K562 (cell line): ENCODE measurements at regions not wholly inside any gene's neighbourhood (a gene's known extent, or its start where the extent isn't known, plus 50 kb on each side); places are given as distances from the start of the nearest gene placed in this dataset.

Experiments used
- ATAC-seq: fragments of 200-7000 bp; cut with Tn5 transposase; 3 replicates; pipeline ENCODE4 v1.9.1; 2020; ENCODE audit warnings: moderate library complexity
- BruUV-seq: library from RNA; stranded (reverse); fragments of 400-500 nt; replicated peaks from 2 replicates; lab custom pipeline; 2021; lab: Mats Ljungman, UMichigan
- CTCF ChIA-PET: fragments of 300-600 bp; formaldehyde crosslinking; extraction: SDS; loops from one replicate; lab custom pipeline; 2021; ENCODE audit warnings: low intra/inter-chr PET ratio; lab: Yijun Ruan, JAX
- POLR2A ChIA-PET: fragments of 300-600, 350-650 bp; sonication (Branson Sonifier 250); formaldehyde crosslinking; extraction: SDS; loops from one replicate; lab custom pipeline; 2021; ENCODE audit warnings: antibody characterized with exemption, inconsistent platforms; lab: Yijun Ruan, JAX
- DNase-seq, 4 experiments: peaks; one replicate each; pipeline versions ENCODE4 v3.0.0 to v3.0.0-alpha.2; 2011 to 2018; ENCODE audit warnings: low spot score in 3 of 4, mixed read lengths in 3 of 4; ENCODE audit errors: extremely low read depth in 1 of 4
- FAIRE-seq: peaks from 2 replicates; lab custom pipeline; 2011; peaks lifted over from hg19 to GRCh38; lab: Jason Lieb, UNC
- H2AFZ ChIP-seq: 2 replicates; pipeline ENCODE4 v1.6.0; 2011; ENCODE audit warnings: low read depth, low read length, control low read depth, inconsistent platforms
- H3K27ac ChIP-seq: fragments of 200-600 bp; 3 replicates; pipeline ENCODE4 v1.8.0; 2011; ENCODE audit warnings: low read depth, mild to moderate bottlenecking, control low read depth, inconsistent platforms, low read length, moderate library complexity, mixed read lengths; ENCODE audit errors: extremely low read depth
- H3K27me3 ChIP-seq, 2 experiments: fragments of 300-600 bp in 1 of 2; 2 replicates in 1 of 2; 3 replicates in 1 of 2; pipeline versions ENCODE4 v1.6.0 to v1.8.0; 2011; ENCODE audit warnings: inconsistent platforms in 2 of 2, low read length in 2 of 2, mild to moderate bottlenecking in 1 of 2, mixed read lengths in 1 of 2, moderate library complexity in 1 of 2; ENCODE audit not compliant: control insufficient read depth in 2 of 2, insufficient read depth in 2 of 2
- H3K36me3 ChIP-seq: fragments of 300-600 bp; 3 replicates; pipeline ENCODE4 v1.8.0; 2011; ENCODE audit warnings: mild to moderate bottlenecking, low read length, inconsistent platforms; ENCODE audit not compliant: control insufficient read depth, insufficient read depth
- H3K4me1 ChIP-seq, 2 experiments: fragments of 200-600 bp in 1 of 2; replicated peaks in 1 of 2; 2 replicates in 1 of 2; 3 replicates in 1 of 2; pipeline versions ENCODE4 v1.5.1 to v1.8.0; 2011; ENCODE audit warnings: inconsistent platforms in 2 of 2, low read length in 2 of 2, mild to moderate bottlenecking in 1 of 2, mixed read lengths in 1 of 2, moderate library complexity in 1 of 2; ENCODE audit not compliant: control insufficient read depth in 2 of 2, insufficient read depth in 2 of 2
- H3K4me2 ChIP-seq: 2 replicates; pipeline ENCODE4 v1.6.1; 2011; ENCODE audit warnings: low read length, control low read depth, inconsistent platforms, mixed read lengths; ENCODE audit not compliant: insufficient read depth
- H3K4me3 ChIP-seq: fragments of 200-600 bp; sonication (generic), shearing (Covaris generic); 2 replicates; pipeline ENCODE4 v1.5.1; 2016; ENCODE audit warnings: control low read depth, inconsistent platforms
- H3K79me2 ChIP-seq: fragments of 200-600 bp; 3 replicates; pipeline ENCODE4 v1.8.0; 2011; ENCODE audit warnings: low read length, inconsistent platforms; ENCODE audit not compliant: control insufficient read depth, insufficient read depth
- H3K9ac ChIP-seq, 2 experiments: 2 replicates each; pipeline versions ENCODE4 v1.6.0 to v1.6.1; 2011; ENCODE audit warnings: low read depth in 2 of 2, low read length in 2 of 2, control low read depth in 1 of 2, inconsistent platforms in 1 of 2, mild to moderate bottlenecking in 1 of 2, mixed read lengths in 1 of 2; ENCODE audit not compliant: insufficient read depth in 1 of 2
- H3K9me1 ChIP-seq: one replicate; pipeline ENCODE4 v1.6.0; 2011; ENCODE audit warnings: inconsistent platforms, mild to moderate bottlenecking, low read length, moderate library complexity; ENCODE audit not compliant: control insufficient read depth, insufficient read depth
- H3K9me3 ChIP-seq: replicated peaks from 2 replicates; pipeline ENCODE4 v1.5.1; 2011; ENCODE audit warnings: low read depth, low read length, inconsistent platforms; ENCODE audit not compliant: control insufficient read depth, insufficient read depth
- H4K20me1 ChIP-seq: replicated peaks from 2 replicates; pipeline ENCODE4 v1.6.1; 2011; ENCODE audit warnings: low read length, inconsistent platforms, mixed read lengths; ENCODE audit not compliant: control insufficient read depth, insufficient read depth
- ARHGAP35 ChIP-seq: fragments of 450-650 bp; IDR thresholded peaks from 2 replicates; pipeline ENCODE4 v1.6.1; 2018; ENCODE audit not compliant: partially characterized antibody
- ATF1 ChIP-seq, 2 experiments: fragments of 450-650 bp in 1 of 2; IDR thresholded peaks; 2 replicates each; pipeline ENCODE4 v1.6.1; 2016; ENCODE audit warnings: missing compliant biosample characterization in 1 of 2, missing genetic modification characterization in 1 of 2
- CHD2 ChIP-seq: IDR thresholded peaks from 2 replicates; pipeline ENCODE4 v1.6.1; 2011; ENCODE audit warnings: low read depth, low read length
- GTF2F1 ChIP-seq: IDR thresholded peaks from 2 replicates; pipeline ENCODE4 v1.6.1; 2011; ENCODE audit warnings: low read depth, low read length, improper control_type of control experiment
- MEF2D ChIP-seq: conservative IDR thresholded peaks from 2 replicates; pipeline ENCODE4 v1.6.1; 2016; ENCODE audit warnings: low read depth, missing genetic modification characterization, missing compliant biosample characterization
- in situ Hi-C: fragments of 300-500 bp; cut with MboI; formaldehyde crosslinking; loops from 4 replicates; pipeline ENCODE4 v1.15.0; 2018; ENCODE audit warnings: inconsistent platforms, mixed read lengths
- intact Hi-C: fragments of 100-400 bp; cut with micrococcal nuclease; formaldehyde crosslinking; loops from 2 replicates; pipeline ENCODE4 v1.14.2; 2022
- TF ChIP-seq, protein P1 (sequence below): fragments of 250-450 bp; sonication (Bioruptor Pico); IDR thresholded peaks from 2 replicates; pipeline ENCODE4 v1.9.0; 2021; ENCODE audit warnings: mild to moderate bottlenecking, inconsistent platforms

DNA sequence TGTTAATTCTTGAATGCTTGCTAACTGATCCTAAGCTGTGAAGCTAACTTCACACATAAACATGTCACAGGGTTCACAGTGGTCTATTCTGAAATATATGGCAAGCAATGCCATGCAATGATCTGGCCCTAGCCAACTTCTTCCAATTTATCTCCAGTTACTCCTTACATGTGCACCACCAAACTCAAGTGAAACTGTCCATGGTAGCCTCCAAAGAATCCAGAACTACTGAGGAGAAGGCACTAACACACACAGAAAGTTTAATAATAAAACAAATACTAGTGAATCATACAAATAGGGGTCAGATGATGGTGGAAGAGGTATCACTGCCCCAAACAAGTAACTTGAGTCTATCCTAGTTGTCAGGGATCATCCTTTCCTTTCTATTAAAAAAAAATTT, 172.6 kb upstream of the RAB4A start:
- CTCF ChIA-PET: no interaction called here
- Histone ChIP-seq H3K4me3 (no peak overlapping the region), H3K27me3 (peaks cover 14 to 27% of the 10 kb centered on the region in 2 experiments), H3K79me2 (no peaks in the 10 kb centered on the region), H2AFZ (no peak overlapping the region), H3K36me3 (no peaks in the 10 kb centered on the region; the same call in 2 of the 3 replicates), H3K4me2 (no peak overlapping the region), H3K27ac (no peak overlapping the region), H4K20me1 (no peaks in the 10 kb centered on the region; the same call in 1 of the 2 replicates), H3K9ac (no peak overlapping the region), H3K9me3 (no peaks in the 10 kb centered on the region), H3K9me1 (no peaks in the 10 kb centered on the region), H3K4me1 (no peaks in the 10 kb centered on the region)
- BruUV-seq: no TSS peak
- POLR2A ChIA-PET: no interaction called here
- DNase-seq (no peak), FAIRE-seq (no peak), ATAC-seq (no peak)
- intact Hi-C loops (no loop called here), in situ Hi-C loops (no loop called here)
- TF ChIP-seq GTF2F1 (no peak), ARHGAP35 (no peak), ATF1 (CRISPR knock-in tag; IDR thresholded peaks at IDR 0.05) (no peak), ATF1 (tag; IDR thresholded peaks at IDR 0.05) (no peak), MEF2D (tag) (no peak), CHD2 (no peak)
- TF ChIP-seq, protein P1, sequence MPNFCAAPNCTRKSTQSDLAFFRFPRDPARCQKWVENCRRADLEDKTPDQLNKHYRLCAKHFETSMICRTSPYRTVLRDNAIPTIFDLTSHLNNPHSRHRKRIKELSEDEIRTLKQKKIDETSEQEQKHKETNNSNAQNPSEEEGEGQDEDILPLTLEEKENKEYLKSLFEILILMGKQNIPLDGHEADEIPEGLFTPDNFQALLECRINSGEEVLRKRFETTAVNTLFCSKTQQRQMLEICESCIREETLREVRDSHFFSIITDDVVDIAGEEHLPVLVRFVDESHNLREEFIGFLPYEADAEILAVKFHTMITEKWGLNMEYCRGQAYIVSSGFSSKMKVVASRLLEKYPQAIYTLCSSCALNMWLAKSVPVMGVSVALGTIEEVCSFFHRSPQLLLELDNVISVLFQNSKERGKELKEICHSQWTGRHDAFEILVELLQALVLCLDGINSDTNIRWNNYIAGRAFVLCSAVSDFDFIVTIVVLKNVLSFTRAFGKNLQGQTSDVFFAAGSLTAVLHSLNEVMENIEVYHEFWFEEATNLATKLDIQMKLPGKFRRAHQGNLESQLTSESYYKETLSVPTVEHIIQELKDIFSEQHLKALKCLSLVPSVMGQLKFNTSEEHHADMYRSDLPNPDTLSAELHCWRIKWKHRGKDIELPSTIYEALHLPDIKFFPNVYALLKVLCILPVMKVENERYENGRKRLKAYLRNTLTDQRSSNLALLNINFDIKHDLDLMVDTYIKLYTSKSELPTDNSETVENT: no peak
